ENCODE measurements at regions not wholly inside any gene's neighbourhood (a gene's known extent, or its start where the extent isn't known, plus 50 kb on each side); places are given as distances from the start of the nearest gene placed in this dataset.

GRCh38 chr10:29127731-29128130, 161.1 kb upstream of the LYZL1 start:
- no peak for DNase-seq (ENCODE audit: low read depth, low spot score)
- no peak overlapping the region for H3K27ac ChIP-seq

GRCh38 chr10:29130190-29130673, 158.6 kb upstream of the LYZL1 start:
- DNase-seq (ENCODE audit: low read depth, low spot score): no peak
- no peak overlapping the region for H3K27ac ChIP-seq

GRCh38 chr10:29131952-29132547, 156.8 kb upstream of the LYZL1 start:
- no peak for DNase-seq (ENCODE audit: low read depth, low spot score)

GRCh38 chr10:29132551-29133111, 156.2 kb upstream of the LYZL1 start:
- H3K27ac ChIP-seq: no peak overlapping the region
- no peak for DNase-seq (ENCODE audit: low read depth, low spot score)

More at GRCh38 chr10:29131952-29132547, 156.8 kb upstream of the LYZL1 start:
- no peak overlapping the region for H3K27ac ChIP-seq

- no peak for DNase-seq (ENCODE audit: low read depth, low spot score)
- no peak overlapping the region for H3K27ac ChIP-seq
These were observed 153.5 kb upstream of the LYZL1 start for GRCh38 chr10:29135337-29135736.

- H3K27ac ChIP-seq: no peak overlapping the region
- no peak for DNase-seq (ENCODE audit: low read depth, low spot score)
These were observed 152.5 kb upstream of the LYZL1 start for GRCh38 chr10:29136411-29136810.

- H3K27ac ChIP-seq: no peak overlapping the region
- DNase-seq (ENCODE audit: low read depth, low spot score): no peak
These were observed 148.7 kb upstream of the LYZL1 start for GRCh38 chr10:29140151-29140550.

- peak overlapping the region; percentile 9 for H3K27ac ChIP-seq
- DNase-seq (ENCODE audit: low read depth, low spot score): no peak
These were observed 147.9 kb upstream of the LYZL1 start for GRCh38 chr10:29140991-29141390.

GRCh38 chr10:29141761-29142160, 147.1 kb upstream of the LYZL1 start:
- peak overlapping the region; percentile 9 for H3K27ac ChIP-seq
- no peak for DNase-seq (ENCODE audit: low read depth, low spot score)

- no peak overlapping the region for H3K27ac ChIP-seq
- DNase-seq (ENCODE audit: low read depth, low spot score): no peak
These were observed 146.2 kb upstream of the LYZL1 start for GRCh38 chr10:29142516-29143314.

- no peak for DNase-seq (ENCODE audit: low read depth, low spot score)
These were observed 144.7 kb upstream of the LYZL1 start for GRCh38 chr10:29144126-29144525.

GRCh38 chr10:29146311-29147100, 142.4 kb upstream of the LYZL1 start:
- DNase-seq (ENCODE audit: low read depth, low spot score): no peak

More at GRCh38 chr10:29144126-29144525, 144.7 kb upstream of the LYZL1 start:
- no peak overlapping the region for H3K27ac ChIP-seq

GRCh38 chr10:29150010-29150409, 138.9 kb upstream of the LYZL1 start:
- no peak for DNase-seq (ENCODE audit: low read depth, low spot score)
- H3K27ac ChIP-seq: no peak overlapping the region

More at GRCh38 chr10:29146311-29147100, 142.4 kb upstream of the LYZL1 start:
- no peak overlapping the region for H3K27ac ChIP-seq

- DNase-seq (ENCODE audit: low read depth, low spot score): no peak
- H3K27ac ChIP-seq: no peak overlapping the region
These were observed 137.9 kb upstream of the LYZL1 start for GRCh38 chr10:29151005-29151404.

- DNase-seq (ENCODE audit: low read depth, low spot score): no peak
- peak overlapping the region; percentile 25 for H3K27ac ChIP-seq
These were observed 131.5 kb upstream of the LYZL1 start for GRCh38 chr10:29157321-29157720.

- no peak for DNase-seq (ENCODE audit: low read depth, low spot score)
- H3K27ac ChIP-seq: peak overlapping the region; percentile 25
These were observed 130.8 kb upstream of the LYZL1 start for GRCh38 chr10:29158066-29158465.

- peak; percentile 89 for DNase-seq (ENCODE audit: low read depth, low spot score)
- peak overlapping the region; percentile 61 for H3K27ac ChIP-seq
These were observed 128.7 kb upstream of the LYZL1 start for GRCh38 chr10:29160150-29160617.

GRCh38 chr10:29163746-29164145, 125.1 kb upstream of the LYZL1 start:
- peak overlapping the region; percentile 19 for H3K27ac ChIP-seq
- peak; percentile 77 for DNase-seq (ENCODE audit: low read depth, low spot score)

GRCh38 chr10:29166713-29167112, 122.2 kb upstream of the LYZL1 start:
- H3K27ac ChIP-seq: no peak overlapping the region
- DNase-seq (ENCODE audit: low read depth, low spot score): no peak

- no peak overlapping the region for H3K27ac ChIP-seq
- DNase-seq (ENCODE audit: low read depth, low spot score): no peak
These were observed 119.8 kb upstream of the LYZL1 start for GRCh38 chr10:29169021-29169420.

Data from epithelial cell of prostate (primary cell).